ENCODE measurements at regions not wholly inside any gene's neighbourhood (a gene's known extent, or its start where the extent isn't known, plus 50 kb on each side); places are given as distances from the start of the nearest gene placed in this dataset.
A peak's percentile ranks its signal among the peaks of the same experiment; 100 is the strongest.

DNA sequence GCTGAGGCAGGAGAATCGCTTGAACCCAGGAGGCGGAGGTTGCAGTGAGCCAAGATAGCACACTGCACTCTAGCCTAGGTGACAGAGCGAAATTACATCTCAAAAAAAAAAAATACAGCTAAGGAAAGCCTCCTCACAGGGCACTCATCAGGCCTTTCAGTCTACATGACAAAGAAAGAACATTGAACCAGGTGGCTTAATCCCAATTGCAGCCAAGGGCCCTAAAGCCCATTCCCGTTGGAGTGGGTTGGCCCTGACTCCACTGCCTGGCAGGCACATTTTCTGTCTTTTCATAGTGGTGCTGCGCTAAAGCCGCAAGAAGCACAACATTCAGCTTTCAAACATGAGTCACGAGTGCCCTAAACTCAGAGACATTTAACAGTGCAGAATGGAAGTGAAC is 372.5 kb downstream of the RNF144A start:
- no peak for DNase-seq (ENCODE audit: low spot score)

DNA sequence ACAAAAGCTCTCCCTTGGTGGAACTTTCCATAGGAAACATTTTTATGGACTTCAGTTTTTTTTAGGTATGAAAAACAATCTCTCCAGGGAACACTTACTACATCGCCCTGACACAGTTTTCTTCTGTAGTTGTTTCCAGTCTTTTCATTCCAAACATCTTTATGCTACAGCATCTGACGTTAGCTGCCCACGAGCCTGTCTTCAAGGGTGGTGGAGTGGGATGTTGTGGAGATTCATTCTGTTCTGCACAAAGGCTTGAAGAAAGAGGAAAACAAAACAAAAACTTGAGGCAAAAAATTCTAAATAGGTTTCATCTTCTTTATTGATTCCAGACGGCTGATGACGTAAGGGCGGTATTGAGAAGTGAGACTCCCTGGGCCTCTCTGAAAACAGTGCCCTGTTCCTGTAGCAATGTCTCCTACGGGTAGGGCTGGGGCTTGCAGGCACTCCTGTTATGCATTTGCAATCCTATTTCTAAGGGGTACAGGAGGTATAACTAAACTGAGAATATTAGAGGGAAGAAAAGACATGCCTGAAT is 375.0 kb downstream of the RNF144A start:
- no peak for DNase-seq (ENCODE audit: low spot score)

DNA sequence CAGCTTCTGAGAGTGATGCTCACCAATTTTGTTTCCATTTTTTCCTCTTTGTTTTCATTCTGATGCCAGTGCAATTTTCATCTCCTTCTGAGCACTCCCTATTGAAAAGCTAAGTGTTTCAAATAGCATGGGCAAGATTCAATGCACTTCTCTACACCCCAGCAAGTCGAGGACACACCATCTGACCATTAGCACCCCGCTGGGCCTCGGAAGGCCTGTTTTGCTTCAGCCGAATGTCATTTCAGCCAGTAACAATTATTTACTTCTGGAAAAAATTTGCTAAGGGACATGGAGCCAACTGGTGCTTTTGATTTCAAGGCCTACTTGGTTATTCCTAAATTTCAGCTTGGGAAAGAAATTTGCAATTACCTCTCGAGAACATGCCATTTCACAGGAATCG is 392.4 kb downstream of the RNF144A start:
- no peak for DNase-seq (ENCODE audit: low spot score)

DNA sequence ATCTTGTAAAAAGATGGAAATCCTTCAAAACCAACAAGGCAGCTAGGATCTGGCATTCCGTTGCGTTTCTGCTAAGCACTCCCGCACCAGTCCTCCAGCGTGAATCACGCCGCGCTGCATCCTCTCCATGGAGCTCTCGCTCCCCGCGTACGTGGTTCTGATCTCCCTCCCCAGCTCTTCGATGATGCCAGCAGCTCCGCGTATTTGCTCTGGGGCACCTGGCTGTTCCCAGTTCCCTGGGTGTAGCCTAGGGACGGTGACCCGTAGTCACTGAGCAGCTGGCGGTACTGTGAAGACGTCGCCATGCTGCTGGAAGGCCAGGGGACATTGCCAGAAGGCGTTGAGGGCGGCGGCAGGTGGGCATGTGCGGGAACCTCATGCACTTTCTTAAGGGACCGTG is 407.5 kb downstream of the RNF144A start:
- no peak for DNase-seq (ENCODE audit: low spot score)

DNA sequence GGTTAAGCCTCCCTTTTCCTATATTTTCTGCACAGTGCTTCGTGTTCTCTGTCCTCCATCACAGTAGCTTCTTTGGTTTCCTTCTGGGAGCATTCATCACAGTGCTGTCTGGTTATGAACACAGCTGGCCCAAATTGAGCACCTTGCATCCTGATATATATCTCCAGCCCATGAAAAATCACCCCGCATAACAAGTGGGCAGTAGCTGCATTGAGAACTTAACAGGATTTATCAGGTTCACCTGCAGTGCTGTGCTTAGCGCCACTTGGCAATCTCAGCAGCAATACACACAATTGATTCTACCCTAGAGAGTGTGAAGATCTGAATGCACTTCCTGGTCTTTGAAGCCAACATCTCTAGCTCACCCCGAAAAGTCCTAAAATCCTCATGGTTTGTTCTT is 408.0 kb downstream of the RNF144A start:
- no peak for DNase-seq (ENCODE audit: low spot score)

DNA sequence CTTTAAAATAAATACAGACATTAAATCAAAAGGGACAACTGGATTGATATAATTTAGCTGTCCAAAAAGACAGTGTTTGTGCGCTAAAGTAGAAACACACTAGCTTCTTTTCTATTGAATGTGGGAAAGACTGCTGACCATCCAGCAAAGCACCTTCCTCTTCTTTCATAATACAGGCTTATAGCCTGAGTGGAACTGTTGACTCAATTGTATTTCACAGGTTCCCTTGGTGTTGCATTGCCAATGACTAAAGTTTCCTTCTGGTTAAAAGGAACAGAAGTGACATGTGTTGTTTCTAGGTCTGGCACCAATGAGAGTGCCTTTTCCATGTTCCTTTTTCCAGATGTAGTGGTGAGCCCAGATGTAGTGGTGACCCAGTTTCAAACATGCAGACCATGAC is 412.3 kb downstream of the RNF144A start:
- DNase-seq (ENCODE audit: low spot score), result no peak

DNA sequence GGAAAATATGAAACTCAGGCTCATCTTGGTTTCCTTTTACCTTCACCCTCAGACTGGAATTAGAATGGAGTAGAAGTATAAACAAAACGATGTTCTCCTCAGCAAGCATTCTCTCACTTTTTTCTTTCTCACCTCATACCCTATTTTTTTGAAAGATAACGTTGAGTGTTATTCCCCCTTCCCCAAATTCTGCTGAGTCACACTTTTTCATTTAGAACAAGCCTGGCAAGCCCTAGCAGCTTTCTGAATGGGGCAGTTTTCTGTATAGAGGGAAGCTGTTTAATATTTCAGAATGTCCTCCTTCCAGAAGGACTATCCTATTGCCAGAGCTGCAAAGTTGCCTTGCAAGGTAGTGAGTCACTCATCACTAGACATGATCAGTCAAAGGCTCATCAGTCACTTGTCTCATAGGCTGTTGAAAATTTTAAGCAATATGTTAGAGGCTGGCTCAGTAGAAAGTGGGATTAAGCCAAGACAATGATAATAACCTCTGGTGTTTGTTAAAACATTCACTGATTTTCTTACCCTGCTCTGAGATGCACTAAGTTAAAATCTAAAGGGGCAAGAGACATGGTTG is 416.1 kb downstream of the RNF144A start:
- no peak for DNase-seq (ENCODE audit: low spot score)

DNA sequence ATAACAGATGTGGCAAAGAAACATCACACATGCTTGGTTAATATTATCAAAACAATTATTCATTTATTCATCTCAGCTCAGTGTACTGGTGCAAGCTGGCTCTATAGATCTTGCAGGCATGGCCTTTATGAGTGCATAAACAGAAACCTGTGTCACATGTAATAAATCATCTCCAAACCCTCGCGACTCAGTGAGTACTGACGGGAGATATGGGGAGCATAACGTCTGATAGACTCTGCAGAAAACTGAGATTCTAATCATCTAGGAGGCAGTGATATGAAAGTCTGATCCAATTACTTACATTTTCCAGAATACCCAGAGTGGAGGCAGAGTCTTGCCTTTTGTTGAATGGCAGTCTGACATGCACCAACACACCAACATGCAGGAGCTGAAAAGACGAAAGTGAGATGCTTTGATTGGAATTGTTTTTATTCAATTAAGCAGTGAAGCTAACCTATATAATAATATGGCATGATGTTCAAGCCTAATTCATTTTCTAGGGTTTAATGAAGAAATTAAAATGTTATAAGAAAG is 416.8 kb downstream of the RNF144A start:
- no peak for DNase-seq (ENCODE audit: low spot score)

DNA sequence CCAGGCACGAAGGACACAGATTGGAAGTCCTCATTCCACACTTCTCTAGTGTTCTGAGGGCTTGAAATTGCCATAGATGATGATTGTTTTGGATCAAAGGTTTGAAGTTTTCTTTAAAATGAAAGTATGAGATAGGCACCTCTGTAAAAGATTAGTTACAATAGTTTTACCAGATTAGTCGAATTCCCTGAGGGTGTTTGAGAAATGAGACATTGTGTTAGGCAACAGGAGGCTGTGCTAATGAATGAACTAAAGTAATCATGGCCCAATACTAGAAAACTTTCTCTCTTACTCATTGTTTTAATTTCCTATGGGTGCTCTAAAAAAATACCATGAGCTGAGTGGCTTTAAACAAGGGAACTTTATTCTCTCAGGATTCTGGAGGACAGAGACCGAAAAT is 421.7 kb downstream of the RNF144A start:
- DNase-seq (ENCODE audit: low spot score), result no peak

DNA sequence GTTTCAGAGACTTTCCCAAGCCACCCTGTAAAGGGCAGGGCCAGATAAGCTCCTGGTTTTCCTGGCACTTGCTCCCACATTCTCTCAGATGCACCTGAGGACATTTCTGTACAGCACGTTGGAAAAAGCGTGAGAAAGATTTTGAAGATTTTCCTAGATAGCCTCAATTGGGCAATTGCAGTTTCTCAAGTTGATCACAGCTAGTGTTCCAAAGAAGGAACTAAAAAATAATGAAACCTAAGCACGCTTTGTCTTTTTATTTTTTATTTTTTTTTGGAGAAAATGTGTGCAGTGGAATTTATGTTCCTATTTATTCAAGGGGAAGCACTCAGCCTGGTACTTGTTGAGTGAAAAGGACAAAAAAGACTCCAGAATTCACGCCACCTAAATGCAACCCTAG is 429.1 kb downstream of the RNF144A start:
- no peak for DNase-seq (ENCODE audit: low spot score)

DNA sequence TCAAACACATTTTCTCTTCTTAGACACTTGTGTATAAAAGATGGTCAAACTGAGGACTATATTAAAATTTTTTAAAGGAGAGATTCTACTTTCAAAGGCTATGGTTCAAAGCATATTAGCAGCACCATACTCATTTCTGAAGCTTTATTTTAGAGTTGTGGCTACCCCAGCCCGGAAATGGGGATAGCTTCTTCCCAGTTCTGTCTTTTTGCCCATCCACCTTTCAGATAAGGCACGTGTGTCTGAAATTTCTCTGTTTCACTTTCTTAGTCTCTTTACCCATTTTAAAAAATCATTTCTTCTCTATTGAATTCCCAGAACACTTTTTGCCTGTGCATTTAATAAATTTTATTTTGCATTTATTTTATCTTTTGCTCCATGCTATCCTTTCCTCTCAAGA is 431.5 kb downstream of the RNF144A start:
- DNase-seq (ENCODE audit: low spot score), result no peak

DNA sequence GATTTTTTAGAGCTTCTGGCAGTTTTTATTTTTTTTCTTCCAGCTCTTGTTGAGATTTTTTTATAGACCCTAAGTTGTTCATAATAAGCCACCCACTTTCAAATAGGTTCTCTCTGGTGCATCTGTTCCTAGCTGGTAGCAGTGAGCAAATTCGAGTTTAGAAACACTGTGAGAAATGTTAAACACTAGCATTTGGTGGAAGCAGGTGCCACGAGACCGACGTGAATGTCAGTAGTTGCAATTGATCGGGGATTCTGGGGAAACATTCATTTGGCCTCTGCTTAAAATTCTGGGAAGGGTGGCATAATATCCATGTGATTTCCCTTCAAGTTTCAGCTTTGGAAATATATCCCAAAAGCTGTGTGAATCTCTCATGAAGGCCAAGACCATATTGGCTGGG is 435.0 kb downstream of the RNF144A start:
- DNase-seq (ENCODE audit: low spot score), result no peak

DNA sequence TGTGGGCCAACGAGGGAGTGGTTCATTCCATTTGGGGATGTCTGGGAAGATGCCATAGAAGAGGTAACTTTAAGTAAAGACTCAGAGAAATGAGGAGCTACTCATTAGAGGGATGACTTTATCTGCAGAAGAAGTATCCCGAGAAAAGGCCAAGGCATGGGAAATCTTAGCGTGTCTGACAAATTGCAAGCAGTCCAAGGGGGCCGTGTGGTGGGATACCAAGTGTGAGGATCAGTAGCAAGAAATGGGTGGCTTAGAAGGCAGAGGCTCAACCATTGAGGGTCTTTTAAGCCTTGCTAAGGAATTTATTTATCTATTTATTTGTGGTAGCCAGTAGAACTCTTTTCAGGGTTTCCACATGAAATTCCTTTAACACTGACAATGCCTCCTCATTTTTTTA is 436.4 kb downstream of the RNF144A start:
- DNase-seq (ENCODE audit: low spot score), result no peak

DNA sequence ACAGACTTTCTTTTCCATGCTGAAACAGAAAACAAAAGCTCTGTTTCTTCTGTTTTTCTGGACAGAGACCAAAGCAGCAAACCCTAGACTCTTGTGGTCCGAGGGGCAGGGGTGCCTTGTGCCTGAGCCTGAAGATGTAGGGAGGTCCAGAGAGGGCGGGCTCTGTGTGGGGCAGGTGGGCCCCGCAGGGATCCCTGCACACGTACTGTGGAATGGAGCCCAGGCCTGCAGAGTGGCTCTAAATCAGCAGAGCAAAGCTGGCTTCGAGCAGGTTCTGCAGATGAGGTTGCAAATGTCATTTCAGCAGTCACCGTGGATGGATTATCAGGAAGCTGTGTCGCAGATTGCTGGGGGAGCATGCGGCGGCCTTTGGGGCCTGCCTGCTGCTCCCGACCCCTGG is 438.6 kb downstream of the RNF144A start:
- DNase-seq (ENCODE audit: low spot score), result no peak

DNA sequence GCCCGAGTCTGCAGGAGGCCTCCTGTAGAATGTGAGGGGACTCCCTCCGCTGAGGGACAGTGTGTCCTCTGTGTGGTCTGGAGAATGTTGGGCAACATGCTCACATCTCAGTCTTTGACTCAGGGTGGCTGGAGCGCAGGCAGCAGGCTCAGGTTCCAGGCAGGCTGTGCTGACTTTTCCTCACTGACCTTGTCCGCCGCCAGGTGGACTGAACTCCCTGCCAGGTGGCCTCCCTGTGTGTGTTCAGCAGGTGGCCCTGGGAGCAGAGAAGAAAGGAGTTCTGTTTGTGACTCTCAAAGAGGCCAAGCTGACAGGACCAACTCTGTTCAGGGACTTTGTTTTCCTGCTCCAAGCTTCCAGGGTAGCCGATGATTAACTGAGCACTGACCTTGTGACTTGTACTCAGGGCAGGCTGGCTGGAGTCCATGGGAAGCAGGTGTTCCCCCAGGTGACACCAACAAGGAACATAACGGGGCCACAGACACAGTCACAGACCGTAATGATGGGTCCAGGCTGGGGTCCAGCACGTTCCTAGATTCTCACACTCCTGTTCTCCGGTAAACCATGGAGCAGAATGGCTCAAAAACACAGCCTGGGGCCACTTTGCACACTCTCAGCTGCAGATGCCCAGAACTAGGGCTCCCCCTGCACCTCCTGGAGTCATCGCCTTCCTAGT is 439.8 kb downstream of the RNF144A start:
- peak; percentile 46 for DNase-seq (ENCODE audit: low spot score)

DNA sequence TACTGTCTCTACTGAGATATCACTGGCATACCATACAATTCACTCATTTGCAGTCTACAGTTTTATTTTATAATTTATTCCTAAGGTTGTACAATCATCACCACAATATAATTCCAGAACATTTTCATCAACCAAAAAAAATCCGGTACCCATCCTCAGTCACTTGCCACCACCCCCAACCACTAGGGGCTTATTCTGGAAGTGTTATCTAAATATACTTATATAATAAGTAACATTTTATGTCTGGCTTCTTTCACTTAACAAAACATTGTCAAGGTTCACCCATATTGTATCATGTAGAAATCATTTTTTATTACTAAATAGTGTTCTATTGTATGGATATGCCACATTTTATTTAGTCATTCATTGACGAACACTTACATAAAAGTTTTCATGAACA is 440.8 kb downstream of the RNF144A start:
- no peak for DNase-seq (ENCODE audit: low spot score)

DNA sequence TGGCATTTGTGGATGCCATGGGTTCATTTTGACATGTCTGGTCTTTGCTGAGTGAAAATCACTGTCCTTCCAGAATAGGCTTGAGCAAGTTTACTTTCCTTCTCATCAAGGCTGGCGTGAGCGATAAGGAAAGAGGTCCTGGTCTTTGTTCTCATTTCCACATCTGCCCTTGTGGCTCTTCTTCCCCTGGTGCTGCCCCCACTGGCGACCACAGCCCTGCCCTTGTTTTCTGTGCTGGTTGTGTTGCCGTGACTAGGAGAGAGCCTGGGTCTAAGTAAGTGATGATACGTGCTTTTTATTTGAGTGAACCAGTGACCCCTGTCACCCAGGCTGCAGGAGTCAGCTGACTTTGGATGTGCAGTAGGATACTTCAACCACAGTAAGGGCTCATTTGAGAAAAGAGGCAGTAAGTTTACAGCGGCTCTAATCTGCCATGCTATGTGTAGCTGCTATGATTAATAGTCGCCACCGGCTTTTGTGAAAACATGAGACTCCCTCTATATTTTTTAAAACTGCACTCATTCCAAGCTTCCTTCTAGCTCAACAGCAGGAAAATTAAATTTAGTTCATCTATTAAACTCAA is 441.7 kb downstream of the RNF144A start:
- DNase-seq (ENCODE audit: low spot score), result no peak

DNA sequence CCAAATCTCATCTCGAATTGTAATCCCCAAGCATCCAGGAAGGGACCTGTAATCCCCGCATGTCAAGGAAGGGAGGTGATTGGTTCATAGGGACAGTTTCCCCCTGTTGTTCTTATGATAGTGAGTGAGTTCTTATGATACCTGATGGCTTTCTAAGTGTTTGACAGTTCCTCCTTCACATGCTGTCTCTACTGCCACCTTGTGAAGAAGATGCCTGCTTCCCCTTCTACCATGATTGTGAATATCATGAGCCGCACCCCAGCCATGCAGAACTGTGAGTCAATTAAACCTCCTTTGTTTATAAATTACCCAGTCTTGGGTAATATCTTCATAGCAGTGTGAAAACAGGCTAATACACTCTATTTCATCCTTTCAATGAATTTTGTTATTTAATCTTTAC is 446.7 kb downstream of the RNF144A start:
- peak; percentile 13 for DNase-seq (ENCODE audit: low spot score)

DNA sequence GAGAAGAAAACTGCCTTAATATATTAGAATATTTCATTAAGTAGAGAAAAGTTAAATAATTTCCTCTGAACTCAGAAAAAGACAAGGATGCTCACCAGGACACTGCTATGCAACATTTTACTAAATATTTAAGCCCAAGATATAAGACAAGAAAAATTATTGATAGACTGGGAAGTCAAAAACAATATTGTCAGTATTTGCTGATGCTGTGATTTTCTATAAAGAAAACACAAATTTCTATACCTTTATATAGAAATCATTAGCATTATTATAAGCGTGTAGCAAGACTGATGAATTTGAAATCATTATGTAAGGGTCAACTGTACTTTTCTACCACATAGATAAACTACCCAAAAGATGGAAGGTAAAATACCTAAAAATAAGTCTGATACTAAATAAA is 451.0 kb downstream of the RNF144A start:
- DNase-seq (ENCODE audit: low spot score), result no peak

DNA sequence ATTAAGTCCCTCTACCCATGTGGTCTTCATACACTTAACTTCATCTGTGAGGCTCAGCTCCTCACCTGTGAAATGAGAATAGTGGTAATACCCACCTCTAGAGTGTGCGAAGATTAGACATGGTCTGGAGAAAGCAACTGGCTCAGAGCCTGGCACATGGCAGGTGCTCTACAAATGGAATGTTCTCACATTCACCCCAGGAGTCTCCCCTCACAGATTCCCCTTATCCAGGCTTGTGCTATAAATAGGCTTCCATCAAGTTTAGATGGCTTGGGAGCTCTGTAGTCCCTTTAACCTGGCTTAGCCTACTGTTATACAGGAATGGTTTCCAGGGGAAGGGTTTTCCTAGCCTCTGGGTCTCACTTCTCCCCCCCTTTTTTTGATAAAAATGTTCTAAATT is 455.9 kb downstream of the RNF144A start:
- no peak for DNase-seq (ENCODE audit: low spot score)

DNA sequence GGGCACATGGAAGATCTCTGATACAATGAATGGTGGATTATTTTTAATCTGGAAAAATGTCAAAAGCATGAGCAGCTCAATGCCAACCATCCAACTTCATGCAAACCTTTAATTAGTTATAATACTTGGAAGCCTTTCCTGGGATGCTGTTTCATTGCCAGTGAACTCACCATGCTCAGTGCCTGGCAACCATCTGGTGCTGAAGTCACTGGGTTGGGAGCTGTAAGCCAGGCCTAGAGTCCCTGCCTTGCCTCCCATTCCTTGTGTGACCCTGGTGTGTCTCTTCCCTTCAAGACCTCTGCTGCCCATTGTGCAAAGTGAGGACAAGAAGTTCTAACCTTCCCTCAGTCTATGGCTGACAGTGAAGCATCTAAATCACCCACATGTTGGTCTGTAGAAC is 458.7 kb downstream of the RNF144A start:
- DNase-seq (ENCODE audit: low spot score), result no peak

DNA sequence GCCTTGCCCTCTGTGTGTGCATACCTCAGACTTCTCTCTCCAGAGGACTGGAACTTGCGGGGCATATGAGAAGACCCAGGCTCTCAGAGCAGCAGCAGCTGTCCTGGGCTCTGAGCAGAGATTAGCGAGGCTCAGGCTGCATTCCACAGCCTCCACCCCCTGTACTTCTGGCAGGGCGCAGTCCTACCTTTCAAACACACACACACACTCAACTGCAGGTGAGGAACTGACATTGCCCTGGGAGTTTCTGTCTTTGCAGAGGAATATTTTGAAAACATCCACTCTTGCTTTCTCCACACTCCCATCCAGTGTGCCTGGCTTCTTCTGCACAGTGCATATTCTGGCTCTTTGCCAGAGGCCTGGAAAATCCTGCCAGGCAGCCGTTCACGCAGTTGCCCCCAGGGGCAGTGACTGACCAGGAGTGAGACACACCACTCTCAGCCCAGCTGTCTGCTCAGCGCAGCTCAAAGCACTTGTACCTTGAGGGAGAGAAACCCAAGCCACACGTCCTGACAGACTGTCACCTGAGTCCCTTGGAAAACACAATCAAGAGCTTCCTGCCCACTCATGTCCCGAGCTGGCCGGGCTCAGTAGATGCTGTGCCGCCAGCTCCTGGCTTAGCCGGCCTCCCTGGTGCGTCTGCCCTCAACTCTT is 460.8 kb downstream of the RNF144A start:
- DNase-seq (ENCODE audit: low spot score), result peak; percentile 49

DNA sequence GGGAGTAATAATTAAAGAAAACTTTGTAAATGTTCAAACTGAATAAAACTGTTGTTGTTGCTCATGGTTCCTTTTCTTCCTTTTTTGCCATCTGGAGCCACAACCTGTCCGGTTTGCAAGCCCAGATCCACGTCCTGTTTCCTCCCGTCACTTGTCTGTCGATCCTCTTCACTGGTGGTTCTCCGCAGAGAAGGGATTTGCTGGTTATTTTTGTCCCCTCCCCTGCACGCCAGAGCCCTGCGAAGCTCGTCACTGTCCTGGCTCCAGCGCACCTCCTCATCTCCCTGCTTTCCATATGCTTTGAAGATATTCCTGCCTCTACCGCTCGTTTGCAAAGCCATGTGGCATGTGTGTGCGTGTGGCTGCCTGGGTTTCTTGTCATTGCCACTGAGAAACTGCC is 461.4 kb downstream of the RNF144A start:
- DNase-seq (ENCODE audit: low spot score), result no peak
